DMS79 treated with DMSO at 0.1 percent for 48 hours (cell line): ENCODE measurements at regions not wholly inside any gene's neighbourhood (a gene's known extent, or its start where the extent isn't known, plus 50 kb on each side); places are given as distances from the start of the nearest gene placed in this dataset.

ENCODE experiments used
- DNase-seq: peaks from one replicate; lab custom pipeline; 2025; lab: John Stamatoyannopoulos, UW

GRCh38 chr1:218872928-218873327 lies 300.8 kb upstream of the LYPLAL1 start:
- DNase-seq = no peak

GRCh38 chr1:218874313-218874712 lies 299.4 kb upstream of the LYPLAL1 start:
- DNase-seq = no peak

- DNase-seq = no peak
These were observed 298.8 kb upstream of the LYPLAL1 start for GRCh38 chr1:218874801-218875400.

GRCh38 chr1:218878369-218878768 lies 295.3 kb upstream of the LYPLAL1 start:
- no peak for DNase-seq

- no peak for DNase-seq
These were observed 293.1 kb upstream of the LYPLAL1 start for GRCh38 chr1:218880484-218881060.

GRCh38 chr1:218882454-218882853 lies 291.2 kb upstream of the LYPLAL1 start:
- no peak for DNase-seq

GRCh38 chr1:218886101-218886871 lies 287.4 kb upstream of the LYPLAL1 start:
- DNase-seq = no peak

- no peak for DNase-seq
These were observed 286.3 kb upstream of the LYPLAL1 start for GRCh38 chr1:218887141-218887925.

GRCh38 chr1:218890451-218890850 lies 283.2 kb upstream of the LYPLAL1 start:
- no peak for DNase-seq

- no peak for DNase-seq
These were observed 282.1 kb upstream of the LYPLAL1 start for GRCh38 chr1:218891577-218891976.

- DNase-seq = no peak
These were observed 278.6 kb upstream of the LYPLAL1 start for GRCh38 chr1:218895064-218895587.

GRCh38 chr1:218896202-218896601 lies 277.5 kb upstream of the LYPLAL1 start:
- DNase-seq = no peak

- DNase-seq = no peak
These were observed 274.8 kb upstream of the LYPLAL1 start for GRCh38 chr1:218898921-218899320.

GRCh38 chr1:218900615-218901014 lies 273.1 kb upstream of the LYPLAL1 start:
- no peak for DNase-seq

GRCh38 chr1:218904416-218904815 lies 269.3 kb upstream of the LYPLAL1 start:
- DNase-seq = no peak

- DNase-seq = no peak
These were observed 257.0 kb upstream of the LYPLAL1 start for GRCh38 chr1:218916720-218917119.

- no peak for DNase-seq
These were observed 256.0 kb upstream of the LYPLAL1 start for GRCh38 chr1:218917656-218918055.

- DNase-seq = no peak
These were observed 247.9 kb upstream of the LYPLAL1 start for GRCh38 chr1:218925777-218926176.

GRCh38 chr1:218926631-218927030 lies 247.0 kb upstream of the LYPLAL1 start:
- no peak for DNase-seq

GRCh38 chr1:218930000-218930399 lies 243.7 kb upstream of the LYPLAL1 start:
- no peak for DNase-seq

GRCh38 chr1:218930472-218931241 lies 243.0 kb upstream of the LYPLAL1 start:
- DNase-seq = no peak

- DNase-seq = no peak
These were observed 242.4 kb upstream of the LYPLAL1 start for GRCh38 chr1:218931324-218931723.
